GM06990 (cell line): ENCODE measurements at regions not wholly inside any gene's neighbourhood (a gene's known extent, or its start where the extent isn't known, plus 50 kb on each side); places are given as distances from the start of the nearest gene placed in this dataset.

ENCODE experiments used
- DNase-seq: peaks from one replicate; pipeline ENCODE4 v3.0.0-alpha.2; 2011; ENCODE audit not compliant: insufficient read length; ENCODE audit errors: extremely low read depth
- H3K27me3 ChIP-seq: replicated peaks from 2 replicates; pipeline ENCODE4 v1.6.0; 2011; ENCODE audit warnings: low read length; ENCODE audit not compliant: control insufficient read depth, insufficient read depth
- H3K36me3 ChIP-seq: 2 replicates; pipeline ENCODE4 v1.5.1; 2011; ENCODE audit warnings: low read length; ENCODE audit not compliant: control insufficient read depth, insufficient read depth
- H3K4me3 ChIP-seq: replicated peaks from 2 replicates; pipeline ENCODE4 v1.5.1; 2011; ENCODE audit warnings: low read depth, mild to moderate bottlenecking, control low read depth, low read length
- TF ChIP-seq, protein P1 (sequence below): IDR thresholded peaks from 2 replicates; pipeline ENCODE4 v1.5.1; 2011; ENCODE audit warnings: low read length, control low read depth, mild to moderate bottlenecking, inconsistent platforms; ENCODE audit not compliant: insufficient read depth, poor library complexity, severe bottlenecking

DNA sequence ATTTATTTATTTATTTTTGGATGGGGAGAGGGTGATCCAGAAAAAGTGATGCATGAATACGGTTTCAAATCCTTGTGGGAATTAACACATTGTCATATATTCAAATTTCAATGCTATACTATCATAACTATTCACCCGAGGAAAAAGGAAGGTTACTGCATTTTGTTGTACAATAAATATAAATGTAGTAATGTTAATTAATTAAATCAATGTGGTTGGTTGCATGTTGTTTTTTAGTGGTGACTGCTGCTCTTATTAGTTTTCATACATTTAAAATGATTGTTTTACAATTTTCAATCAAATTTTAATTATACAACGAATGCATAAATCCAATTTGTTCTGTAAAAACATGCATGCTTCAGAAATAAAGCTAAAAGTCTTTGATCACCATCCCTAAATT lies 180.5 kb downstream of the ZFP64 start:
- DNase-seq: no peak
- H3K36me3 ChIP-seq: no peaks in the 10 kb centered on the region
- no peak overlapping the region for H3K4me3 ChIP-seq
- TF ChIP-seq, protein P1, sequence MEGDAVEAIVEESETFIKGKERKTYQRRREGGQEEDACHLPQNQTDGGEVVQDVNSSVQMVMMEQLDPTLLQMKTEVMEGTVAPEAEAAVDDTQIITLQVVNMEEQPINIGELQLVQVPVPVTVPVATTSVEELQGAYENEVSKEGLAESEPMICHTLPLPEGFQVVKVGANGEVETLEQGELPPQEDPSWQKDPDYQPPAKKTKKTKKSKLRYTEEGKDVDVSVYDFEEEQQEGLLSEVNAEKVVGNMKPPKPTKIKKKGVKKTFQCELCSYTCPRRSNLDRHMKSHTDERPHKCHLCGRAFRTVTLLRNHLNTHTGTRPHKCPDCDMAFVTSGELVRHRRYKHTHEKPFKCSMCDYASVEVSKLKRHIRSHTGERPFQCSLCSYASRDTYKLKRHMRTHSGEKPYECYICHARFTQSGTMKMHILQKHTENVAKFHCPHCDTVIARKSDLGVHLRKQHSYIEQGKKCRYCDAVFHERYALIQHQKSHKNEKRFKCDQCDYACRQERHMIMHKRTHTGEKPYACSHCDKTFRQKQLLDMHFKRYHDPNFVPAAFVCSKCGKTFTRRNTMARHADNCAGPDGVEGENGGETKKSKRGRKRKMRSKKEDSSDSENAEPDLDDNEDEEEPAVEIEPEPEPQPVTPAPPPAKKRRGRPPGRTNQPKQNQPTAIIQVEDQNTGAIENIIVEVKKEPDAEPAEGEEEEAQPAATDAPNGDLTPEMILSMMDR: no peak
- H3K27me3 ChIP-seq: no peaks in the 10 kb centered on the region

DNA sequence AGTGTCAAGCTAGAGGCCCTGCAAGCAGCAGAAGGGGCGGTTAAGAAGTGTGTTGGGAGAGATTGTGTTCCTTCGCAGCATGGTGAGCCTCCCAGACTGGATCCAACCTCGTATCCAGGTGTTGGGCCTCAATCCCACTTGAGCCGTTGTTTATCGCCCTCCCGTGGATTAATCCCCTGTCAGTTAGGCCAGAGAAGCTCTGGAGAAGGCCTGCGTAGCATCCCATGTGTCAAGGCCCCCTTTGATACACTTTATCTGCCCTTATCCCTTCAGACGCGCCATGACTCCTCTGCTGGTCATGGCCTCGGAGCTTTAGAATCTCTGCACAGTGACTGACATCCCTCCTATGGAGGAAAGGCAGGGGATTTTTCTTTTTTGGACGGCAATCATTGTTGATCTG lies 181.0 kb downstream of the ZFP64 start:
- DNase-seq: no peak
- TF ChIP-seq, protein P1: no peak
- no peaks in the 10 kb centered on the region for H3K36me3 ChIP-seq
- H3K4me3 ChIP-seq: no peak overlapping the region
- no peaks in the 10 kb centered on the region for H3K27me3 ChIP-seq

DNA sequence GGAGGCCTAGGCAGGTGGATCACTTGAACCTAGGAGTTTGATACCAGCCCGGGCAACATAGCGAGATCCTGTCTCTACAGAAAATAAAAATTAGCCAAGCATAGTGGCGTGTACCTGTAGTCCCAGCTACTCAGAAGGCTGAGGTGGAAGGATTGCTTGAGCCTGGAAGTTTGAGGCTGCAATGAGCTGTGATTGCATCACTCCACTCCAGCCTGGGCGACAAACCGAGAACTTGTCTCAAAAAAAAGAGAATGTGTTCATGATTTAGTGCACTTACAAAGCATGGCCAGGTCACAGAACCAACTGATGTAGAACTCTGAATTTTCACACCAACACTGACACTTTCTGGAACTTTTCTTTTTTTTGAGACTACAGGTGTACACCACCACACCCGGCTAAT lies 182.7 kb downstream of the ZFP64 start:
- Histone ChIP-seq H3K36me3 (no peaks in the 10 kb centered on the region), H3K4me3 (no peak overlapping the region), H3K27me3 (no peaks in the 10 kb centered on the region)
- TF ChIP-seq, protein P1: no peak
- no peak for DNase-seq

DNA sequence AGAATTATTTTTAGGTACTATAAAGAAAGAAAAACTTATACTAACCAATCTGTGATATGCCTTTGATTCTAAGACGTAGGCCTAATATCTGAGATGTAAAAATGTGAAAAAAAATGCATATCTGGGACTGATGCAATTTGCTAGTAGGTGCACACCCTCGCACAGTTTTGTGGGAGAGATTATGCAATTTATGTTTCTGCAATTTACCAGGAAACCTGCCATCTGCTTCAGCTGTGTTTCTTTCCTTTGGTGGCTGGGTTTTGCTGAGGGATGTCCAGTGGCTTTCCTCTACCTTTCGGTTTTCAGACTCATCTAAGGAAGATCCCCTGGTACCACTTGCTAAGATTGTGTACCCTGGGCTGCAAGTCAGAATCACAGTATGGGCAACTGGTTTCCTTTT lies 186.9 kb downstream of the ZFP64 start:
- Histone ChIP-seq H3K27me3 (no peaks in the 10 kb centered on the region), H3K4me3 (no peak overlapping the region), H3K36me3 (no peaks in the 10 kb centered on the region)
- TF ChIP-seq, protein P1: no peak
- no peak for DNase-seq

DNA sequence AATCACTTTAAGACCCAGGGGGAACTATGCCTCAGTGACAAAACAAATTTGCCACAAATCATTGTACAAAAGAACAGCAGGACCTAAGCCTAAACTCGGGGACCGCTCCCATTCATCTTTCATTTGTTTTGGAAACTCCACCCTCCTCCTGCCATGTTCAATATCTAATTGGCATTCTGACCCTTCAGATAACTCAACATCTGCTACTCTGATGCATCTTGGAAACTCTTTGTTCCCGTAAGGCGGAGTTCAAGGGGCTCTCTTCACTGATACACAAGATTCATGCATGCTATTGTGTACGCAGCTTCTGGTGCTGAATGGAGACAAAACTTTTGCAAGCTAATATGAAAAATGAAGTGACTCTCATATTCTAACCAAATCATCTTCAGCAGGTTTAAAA lies 187.6 kb downstream of the ZFP64 start:
- no peak overlapping the region for H3K4me3 ChIP-seq
- DNase-seq: no peak
- TF ChIP-seq, protein P1: no peak
- H3K27me3 ChIP-seq: no peaks in the 10 kb centered on the region
- H3K36me3 ChIP-seq: no peaks in the 10 kb centered on the region

- DNase-seq: no peak
- Histone ChIP-seq H3K36me3 (no peaks in the 10 kb centered on the region), H3K4me3 (no peak overlapping the region), H3K27me3 (no peaks in the 10 kb centered on the region)
- TF ChIP-seq, protein P1: no peak
Observed at GRCh38 chr20:52003415-52003814, 188.2 kb downstream of the ZFP64 start.
